ENCODE measurements at regions not wholly inside any gene's neighbourhood (a gene's known extent, or its start where the extent isn't known, plus 50 kb on each side); places are given as distances from the start of the nearest gene placed in this dataset.

DNA sequence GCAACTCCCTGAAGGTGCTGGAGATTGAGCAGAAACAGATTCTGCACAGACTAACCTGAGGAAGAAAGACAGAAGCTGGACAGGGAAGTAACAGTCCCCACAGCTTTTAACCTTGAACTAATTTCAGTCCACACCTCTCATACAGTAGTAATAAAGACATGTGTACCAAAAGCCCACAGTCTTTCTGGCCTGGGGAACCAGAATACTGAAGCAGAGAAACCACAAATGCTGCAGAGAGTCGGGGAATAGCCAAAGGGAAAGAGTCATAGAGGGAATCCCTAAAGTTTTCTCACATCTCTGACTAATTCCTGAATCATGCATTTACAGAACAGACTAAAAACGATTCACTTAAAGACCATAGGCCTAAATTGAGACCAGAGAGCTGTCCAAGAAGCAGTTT lies 503.4 kb upstream of the NECTIN3 start:
- DNase-seq (ENCODE audit: low spot score) = no peak
- no peaks in the 10 kb centered on the region for H3K9me3 ChIP-seq
- no peaks in the 10 kb centered on the region for H3K36me3 ChIP-seq
- TF ChIP-seq, protein P1, sequence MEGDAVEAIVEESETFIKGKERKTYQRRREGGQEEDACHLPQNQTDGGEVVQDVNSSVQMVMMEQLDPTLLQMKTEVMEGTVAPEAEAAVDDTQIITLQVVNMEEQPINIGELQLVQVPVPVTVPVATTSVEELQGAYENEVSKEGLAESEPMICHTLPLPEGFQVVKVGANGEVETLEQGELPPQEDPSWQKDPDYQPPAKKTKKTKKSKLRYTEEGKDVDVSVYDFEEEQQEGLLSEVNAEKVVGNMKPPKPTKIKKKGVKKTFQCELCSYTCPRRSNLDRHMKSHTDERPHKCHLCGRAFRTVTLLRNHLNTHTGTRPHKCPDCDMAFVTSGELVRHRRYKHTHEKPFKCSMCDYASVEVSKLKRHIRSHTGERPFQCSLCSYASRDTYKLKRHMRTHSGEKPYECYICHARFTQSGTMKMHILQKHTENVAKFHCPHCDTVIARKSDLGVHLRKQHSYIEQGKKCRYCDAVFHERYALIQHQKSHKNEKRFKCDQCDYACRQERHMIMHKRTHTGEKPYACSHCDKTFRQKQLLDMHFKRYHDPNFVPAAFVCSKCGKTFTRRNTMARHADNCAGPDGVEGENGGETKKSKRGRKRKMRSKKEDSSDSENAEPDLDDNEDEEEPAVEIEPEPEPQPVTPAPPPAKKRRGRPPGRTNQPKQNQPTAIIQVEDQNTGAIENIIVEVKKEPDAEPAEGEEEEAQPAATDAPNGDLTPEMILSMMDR (IDR thresholded peaks at IDR 0.05) = no peak
- no peaks in the 10 kb centered on the region for H3K4me1 ChIP-seq
- H3K4me3 ChIP-seq = no peak overlapping the region
- no peak overlapping the region for H3K27ac ChIP-seq
- no peaks in the 10 kb centered on the region for H3K27me3 ChIP-seq

DNA sequence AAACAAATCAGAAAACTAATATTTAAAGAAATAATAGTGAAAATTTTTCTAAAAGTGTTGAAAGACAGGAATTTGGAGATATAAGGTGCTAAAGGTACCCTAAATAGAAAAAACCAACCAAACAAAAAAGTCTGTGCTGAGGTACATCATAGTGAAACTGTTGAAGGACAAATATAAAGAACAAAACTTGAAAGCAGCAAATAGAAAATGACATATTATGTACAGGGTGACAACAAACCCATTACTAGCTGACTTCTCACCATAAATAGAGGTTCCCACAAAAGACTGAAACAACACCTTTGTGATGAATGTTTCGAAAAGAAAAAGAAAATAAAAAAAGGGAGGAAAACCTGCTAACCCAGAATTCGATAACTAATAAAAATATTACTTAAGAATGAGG lies 502.5 kb upstream of the NECTIN3 start:
- Histone ChIP-seq H3K27me3 (no peaks in the 10 kb centered on the region), H3K9me3 (no peaks in the 10 kb centered on the region), H3K4me3 (no peak overlapping the region), H3K27ac (no peak overlapping the region), H3K36me3 (no peaks in the 10 kb centered on the region), H3K4me1 (no peaks in the 10 kb centered on the region)
- TF ChIP-seq, protein P1 (IDR thresholded peaks at IDR 0.05) = no peak
- DNase-seq (ENCODE audit: low spot score) = no peak

DNA sequence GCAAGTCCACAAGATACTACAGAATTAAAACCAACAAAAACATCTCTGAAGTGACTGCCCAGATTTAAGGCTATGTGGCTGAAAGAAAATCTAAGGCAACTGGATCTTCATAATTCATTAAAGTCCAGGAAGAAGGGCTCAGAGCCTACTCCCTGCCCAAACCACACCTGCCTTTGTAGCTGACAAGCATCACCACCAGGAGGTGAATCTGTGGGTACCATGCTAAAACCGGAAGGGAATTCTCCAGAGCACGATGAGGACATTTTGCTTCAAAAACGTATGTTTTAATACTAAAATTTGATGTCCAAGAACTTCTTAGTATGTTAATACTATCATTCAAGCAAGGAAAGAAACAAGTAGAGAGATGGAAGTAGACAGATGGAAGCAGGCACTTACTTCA lies 495.9 kb upstream of the NECTIN3 start:
- no peaks in the 10 kb centered on the region for H3K27me3 ChIP-seq
- H3K4me3 ChIP-seq = no peak overlapping the region
- TF ChIP-seq, protein P1 (IDR thresholded peaks at IDR 0.05) = no peak
- no peak overlapping the region for H3K27ac ChIP-seq
- no peaks in the 10 kb centered on the region for H3K36me3 ChIP-seq
- H3K4me1 ChIP-seq = no peaks in the 10 kb centered on the region
- H3K9me3 ChIP-seq = no peaks in the 10 kb centered on the region
- DNase-seq (ENCODE audit: low spot score) = no peak

DNA sequence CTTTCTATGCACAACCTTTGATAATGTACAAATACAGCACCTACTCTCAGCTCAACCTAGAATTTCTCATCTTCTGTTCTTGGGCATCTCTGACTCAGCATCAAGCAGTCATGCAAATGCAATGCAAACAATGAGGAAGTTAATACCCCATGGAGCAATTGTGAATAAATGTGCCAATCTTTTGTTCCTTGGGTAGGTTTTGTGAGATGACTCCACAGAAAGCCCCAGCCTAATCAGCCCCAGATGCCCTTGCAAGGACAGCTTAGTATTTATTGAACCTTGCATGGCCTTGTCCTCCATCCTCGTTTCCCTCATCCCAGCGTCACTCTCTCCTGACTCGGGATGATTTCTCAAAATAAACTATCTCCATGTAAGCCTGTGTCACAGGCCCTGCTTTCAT lies 494.7 kb upstream of the NECTIN3 start:
- Histone ChIP-seq H3K27ac (no peak overlapping the region), H3K27me3 (no peaks in the 10 kb centered on the region), H3K4me3 (no peak overlapping the region), H3K9me3 (no peaks in the 10 kb centered on the region), H3K4me1 (no peaks in the 10 kb centered on the region), H3K36me3 (no peaks in the 10 kb centered on the region)
- DNase-seq (ENCODE audit: low spot score) = no peak
- TF ChIP-seq, protein P1 (IDR thresholded peaks at IDR 0.05) = no peak

DNA sequence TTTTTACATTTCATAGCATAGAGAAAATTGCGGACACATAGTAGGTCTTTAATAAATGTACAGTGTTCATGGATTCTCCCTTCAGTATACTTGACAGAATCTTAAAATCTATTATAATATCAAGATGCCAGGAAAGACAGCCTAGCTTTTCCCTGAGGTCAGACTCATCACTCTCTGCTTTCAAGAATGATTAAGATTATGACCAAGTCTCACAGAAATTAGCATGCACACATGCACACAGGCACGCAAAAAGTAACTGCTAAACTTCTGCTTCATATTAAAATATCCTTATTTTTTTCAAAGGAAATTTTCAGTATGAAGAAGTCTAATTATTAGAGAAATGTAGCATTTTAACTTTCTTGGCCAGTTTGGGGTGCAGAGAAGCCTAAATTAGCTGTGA lies 493.8 kb upstream of the NECTIN3 start:
- TF ChIP-seq, protein P1 (IDR thresholded peaks at IDR 0.05) = no peak

DNA sequence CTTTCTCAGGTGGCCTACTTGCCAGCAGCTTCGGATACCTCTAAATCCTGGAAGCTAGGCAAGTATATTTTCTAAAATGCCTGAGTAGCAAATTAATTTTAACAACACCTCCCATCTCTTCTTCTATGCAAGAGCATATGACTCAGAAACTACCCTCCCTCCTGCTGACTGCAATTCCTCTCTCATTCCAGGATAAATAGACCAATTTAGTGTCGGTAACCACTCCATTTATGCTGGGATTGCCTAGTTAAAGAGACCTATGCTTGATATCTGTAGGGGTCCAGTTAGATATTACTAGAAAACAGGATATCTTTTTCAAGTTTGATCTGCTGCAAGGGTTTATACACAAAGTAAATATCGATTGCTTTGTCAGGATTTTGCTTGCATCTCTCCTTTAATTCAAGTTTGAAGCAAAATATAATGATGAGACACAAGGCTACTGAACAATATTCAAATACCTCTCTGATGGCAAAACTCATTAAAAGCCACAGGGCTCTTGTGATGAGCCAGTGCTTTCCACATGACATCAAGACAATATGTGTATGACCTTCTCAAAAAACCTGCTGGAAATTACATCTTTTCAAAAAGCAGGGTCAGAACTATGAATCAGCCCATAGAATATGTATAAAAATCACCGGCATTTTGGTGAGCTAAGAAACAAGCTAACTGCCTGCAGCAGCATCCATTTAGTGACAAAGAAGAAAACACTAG lies 491.6 kb upstream of the NECTIN3 start:
- TF ChIP-seq, protein P1 (IDR thresholded peaks at IDR 0.05) = no peak
- H3K36me3 ChIP-seq = no peaks in the 10 kb centered on the region
- no peaks in the 10 kb centered on the region for H3K27me3 ChIP-seq
- H3K9me3 ChIP-seq = no peaks in the 10 kb centered on the region
- no peak for DNase-seq (ENCODE audit: low spot score)
- H3K4me3 ChIP-seq = no peak overlapping the region
- H3K4me1 ChIP-seq = no peaks in the 10 kb centered on the region
- H3K27ac ChIP-seq = no peak overlapping the region

More for the DNA sequence above, 493.8 kb upstream of the NECTIN3 start:
- H3K27ac ChIP-seq = no peak overlapping the region
- no peaks in the 10 kb centered on the region for H3K27me3 ChIP-seq
- H3K9me3 ChIP-seq = no peaks in the 10 kb centered on the region
- H3K4me1 ChIP-seq = no peaks in the 10 kb centered on the region
- DNase-seq (ENCODE audit: low spot score) = no peak
- H3K36me3 ChIP-seq = no peaks in the 10 kb centered on the region
- H3K4me3 ChIP-seq = no peak overlapping the region

All from right atrium auricular region (tissue), 2 donors.